HL-60/S4 treated with phorbol 12-myristate 13-acetate at 8.2 ng/mL for 4 days and 3 days (cell line): ENCODE measurements at regions not wholly inside any gene's neighbourhood (a gene's known extent, or its start where the extent isn't known, plus 50 kb on each side); places are given as distances from the start of the nearest gene placed in this dataset.

Source experiments
- in situ Hi-C: fragments of 300-500 bp; cut with MboI; formaldehyde crosslinking; loops from 2 replicates; pipeline ENCODE4 v1.15.0; 2022; ENCODE audit warnings: low sequenced_read_pairs

DNA sequence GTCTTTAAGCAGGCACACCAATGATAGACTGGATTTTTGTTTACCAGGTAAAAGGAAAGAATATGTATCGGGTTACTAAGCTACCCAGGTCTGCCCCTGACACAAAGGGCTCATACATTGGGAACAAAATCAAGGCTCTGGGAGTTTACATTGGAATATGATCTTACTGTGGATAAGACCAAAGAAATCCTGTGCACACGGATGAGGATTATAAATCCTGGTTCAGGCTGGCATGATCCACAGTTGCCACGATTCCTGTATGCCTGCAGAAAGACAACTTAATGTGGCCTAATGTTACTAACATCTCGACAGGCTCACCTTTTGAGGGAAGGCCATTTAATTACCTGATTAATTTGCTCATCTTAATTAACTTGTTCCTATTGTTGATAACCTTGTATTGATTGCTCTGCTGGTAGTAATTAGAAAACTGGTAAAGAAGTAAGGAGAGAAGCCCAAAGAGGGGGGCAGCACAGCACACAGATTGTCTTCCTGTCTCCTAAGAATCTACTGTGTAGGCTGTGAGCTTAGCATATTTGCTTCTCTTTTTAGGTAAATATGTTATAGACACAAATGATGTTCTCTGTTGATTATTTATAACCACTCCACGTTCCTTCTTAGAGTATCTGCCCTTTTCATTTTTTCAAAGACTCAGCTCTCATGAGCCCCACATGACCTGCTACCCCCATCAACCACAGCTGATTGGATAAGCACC lies 51.0 kb upstream of the TOX3 start:
- in situ Hi-C loops, result no loop called here

DNA sequence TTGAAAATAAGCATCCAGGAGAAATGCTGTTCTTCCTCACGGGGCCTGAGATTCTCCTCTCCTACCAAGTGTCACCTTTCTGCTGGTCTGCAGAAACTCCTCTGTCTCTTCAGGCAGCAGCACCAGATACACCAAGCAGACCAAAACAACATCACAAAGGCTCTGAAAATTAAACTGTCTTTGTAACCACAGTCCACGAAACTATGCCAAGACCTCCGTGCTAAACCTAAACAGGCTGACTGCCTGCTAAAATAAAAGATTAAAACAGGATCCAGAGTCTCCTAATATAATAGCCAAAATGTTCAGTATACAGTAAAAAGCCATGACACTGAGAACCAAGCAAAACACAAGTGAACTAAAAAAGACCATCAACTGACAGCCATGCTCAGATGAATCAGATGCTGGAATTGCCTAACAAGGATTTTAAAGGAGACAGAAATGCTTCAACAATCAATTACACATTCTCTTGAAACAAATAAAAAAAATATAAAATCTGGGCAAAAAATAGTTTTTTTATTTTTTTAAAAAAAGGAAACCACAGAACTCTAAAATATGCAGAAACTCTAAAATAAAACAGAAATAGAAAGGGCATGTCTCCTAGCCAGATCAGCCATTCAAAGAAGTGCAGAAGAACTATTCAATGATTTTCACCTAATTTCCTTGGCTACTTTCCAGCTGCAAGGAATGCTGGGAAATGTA lies 50.3 kb upstream of the TOX3 start:
- in situ Hi-C loops, result no loop called here
